Right hindlimb (tissue), 1 donor: ENCODE measurements at regions not wholly inside any gene's neighbourhood (a gene's known extent, or its start where the extent isn't known, plus 50 kb on each side); places are given as distances from the start of the nearest gene placed in this dataset.

Experiments
- DNase-seq: peaks from one replicate; pipeline ENCODE4 v3.0.0-alpha.2; 2018

DNA sequence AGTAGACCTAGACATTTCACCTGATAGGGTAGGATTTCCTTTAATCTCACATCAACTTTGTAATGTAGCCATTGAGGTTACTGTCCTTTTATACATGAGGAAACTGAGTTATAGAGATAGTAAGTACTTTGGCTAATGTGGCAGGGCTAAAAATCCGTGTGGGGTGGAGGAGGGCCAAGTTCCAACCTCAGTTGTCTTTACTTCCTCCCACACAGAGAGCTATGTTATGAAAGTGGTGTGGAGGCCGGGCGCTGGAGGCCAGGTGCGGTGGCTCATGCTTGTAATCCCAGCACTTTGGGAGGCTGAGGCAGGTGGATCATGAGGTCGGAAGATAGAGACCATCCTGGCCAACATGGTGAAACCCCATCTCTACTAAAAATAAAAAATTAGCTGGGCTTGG, 173.3 kb downstream of the PALM2AKAP2 start:
- no peak for DNase-seq

DNA sequence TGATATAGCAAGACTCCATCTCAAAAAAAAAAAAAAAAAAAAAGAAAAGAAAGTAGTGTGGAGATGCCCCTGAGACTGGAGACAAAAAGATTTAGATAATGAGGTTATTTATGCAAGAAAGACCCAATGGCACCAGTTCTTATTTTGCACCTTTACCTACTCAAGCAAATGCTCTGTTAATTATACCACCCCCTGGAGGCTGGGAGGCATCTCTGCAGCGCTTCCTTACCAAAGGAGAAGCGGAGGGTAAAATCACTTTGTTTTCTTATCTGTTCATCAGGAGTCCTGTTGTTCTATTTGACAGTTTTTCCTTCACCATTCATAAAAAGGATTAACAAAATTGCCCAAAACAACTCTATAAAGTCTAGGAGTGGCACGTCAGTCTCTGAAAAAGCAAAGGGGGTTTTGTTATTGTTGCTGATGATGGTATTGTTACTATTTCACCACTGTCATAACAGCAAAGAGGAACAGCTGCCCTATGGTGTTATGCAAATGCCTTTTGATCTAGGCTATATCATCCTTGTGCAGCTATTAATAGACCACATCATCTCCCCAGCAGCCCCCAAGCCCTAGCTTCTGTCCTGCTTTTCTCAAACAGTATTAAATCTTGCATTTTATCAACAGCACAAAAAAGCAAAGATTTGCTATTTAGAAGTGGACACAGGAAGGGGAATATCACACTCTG, 174.0 kb downstream of the PALM2AKAP2 start:
- no peak for DNase-seq

DNA sequence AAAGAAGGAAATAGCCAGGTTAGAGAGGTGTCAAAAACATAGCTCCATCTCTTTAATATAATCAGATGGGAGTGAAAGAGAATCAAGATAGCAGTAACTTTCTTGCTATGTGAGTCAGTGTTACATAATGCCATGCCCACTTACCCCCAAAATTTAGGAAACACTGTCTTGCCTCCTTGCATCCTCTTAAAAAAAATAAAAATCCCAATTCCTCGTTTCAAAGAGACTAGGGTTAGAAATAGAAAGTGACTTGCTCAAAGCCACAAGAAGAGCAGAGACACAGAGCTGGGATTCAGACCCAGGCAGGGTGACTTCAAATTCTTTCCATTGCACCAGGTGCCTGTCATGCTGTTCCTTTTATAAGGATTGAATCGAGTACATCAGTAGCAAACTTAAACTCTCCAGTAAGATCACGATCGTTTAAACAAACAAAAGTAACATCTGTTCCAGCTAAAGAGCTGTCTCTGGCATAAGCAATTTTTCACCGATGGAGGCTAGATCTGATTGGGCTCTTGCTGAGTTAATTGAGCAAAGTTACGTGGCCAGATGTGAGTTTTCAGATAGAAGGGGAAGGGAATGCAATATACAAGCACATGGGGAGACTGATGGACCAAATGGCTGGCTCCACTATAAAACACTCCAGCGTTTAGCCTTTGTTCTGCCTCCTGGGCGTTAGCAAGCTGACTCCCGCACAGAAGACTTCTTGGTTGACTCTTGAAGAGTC, 176.9 kb downstream of the PALM2AKAP2 start:
- no peak for DNase-seq

DNA sequence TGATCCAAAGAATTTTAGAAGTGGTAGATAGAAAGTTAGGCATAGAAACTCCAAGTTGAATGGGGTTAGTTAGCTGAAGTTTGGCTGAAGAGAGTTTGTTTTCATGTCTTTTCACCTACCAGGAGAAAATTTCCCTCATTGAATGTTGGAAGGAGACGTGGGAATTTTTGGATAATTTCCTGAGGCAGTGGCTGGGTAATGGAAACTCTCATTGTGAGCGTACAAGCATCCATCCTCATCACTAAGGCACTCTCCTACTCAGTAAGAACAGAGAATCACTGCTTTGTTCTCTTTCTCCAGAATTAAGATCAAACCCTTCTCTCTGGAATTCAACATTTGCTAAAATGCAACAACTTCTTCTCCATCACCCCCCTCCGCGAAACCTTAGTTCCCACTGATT, 179.7 kb downstream of the PALM2AKAP2 start:
- no peak for DNase-seq

DNA sequence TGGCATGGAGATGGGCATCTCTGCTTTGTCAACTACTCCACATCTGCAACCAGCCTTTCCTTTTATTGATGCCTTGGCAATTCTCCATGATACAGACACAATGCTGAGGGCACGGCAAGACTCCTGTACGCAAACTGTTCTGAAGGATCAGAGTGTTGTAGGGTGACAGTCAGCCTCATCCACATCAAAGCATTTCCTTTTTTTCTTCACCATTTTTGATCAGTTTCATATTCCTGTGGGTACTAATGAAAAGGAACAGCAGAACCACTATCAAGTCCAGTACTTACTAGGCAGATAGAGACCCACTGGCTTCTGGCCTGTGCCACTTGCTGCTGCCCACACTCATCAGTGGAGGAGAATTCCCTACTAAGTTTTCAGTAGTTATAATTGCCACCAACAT, 181.6 kb downstream of the PALM2AKAP2 start:
- DNase-seq: no peak

DNA sequence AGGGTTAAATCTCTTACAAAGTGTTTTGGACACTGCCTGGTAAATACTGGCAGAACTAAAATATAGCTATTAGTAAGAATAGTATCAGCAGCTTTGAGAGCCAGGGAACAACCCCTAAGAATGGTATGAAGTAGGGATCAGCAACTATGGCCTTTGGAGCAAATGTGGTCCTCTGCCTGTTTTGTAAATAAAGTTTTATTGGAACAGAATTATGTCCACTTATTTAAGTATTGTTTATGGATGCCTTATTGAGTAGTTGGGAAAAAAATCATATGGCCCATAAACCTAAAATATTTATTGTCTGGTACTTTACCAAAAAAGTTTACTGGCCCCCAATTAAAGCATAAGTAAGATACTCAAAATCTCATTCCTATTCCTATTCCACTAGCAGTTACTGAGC, 182.2 kb downstream of the PALM2AKAP2 start:
- no peak for DNase-seq

DNA sequence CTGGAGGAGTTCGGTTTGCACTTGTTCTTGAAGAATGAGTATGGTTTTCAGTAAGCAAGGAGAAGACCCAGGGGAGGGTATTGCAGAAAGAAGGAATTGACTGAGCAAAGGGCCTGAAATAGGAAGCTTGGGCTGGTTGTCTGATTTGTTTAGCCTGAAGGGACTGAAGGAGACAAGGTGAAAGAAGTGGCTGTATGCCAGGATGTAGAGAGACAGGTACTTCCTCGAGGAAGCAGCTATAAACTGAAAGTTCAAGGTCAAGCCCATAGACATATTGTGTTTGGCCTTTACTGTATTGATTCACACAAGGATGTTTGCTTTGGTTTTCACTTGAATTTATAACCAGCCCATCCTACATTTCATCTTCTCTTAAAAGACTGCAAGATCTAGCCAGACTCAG, 183.1 kb downstream of the PALM2AKAP2 start:
- DNase-seq: no peak

DNA sequence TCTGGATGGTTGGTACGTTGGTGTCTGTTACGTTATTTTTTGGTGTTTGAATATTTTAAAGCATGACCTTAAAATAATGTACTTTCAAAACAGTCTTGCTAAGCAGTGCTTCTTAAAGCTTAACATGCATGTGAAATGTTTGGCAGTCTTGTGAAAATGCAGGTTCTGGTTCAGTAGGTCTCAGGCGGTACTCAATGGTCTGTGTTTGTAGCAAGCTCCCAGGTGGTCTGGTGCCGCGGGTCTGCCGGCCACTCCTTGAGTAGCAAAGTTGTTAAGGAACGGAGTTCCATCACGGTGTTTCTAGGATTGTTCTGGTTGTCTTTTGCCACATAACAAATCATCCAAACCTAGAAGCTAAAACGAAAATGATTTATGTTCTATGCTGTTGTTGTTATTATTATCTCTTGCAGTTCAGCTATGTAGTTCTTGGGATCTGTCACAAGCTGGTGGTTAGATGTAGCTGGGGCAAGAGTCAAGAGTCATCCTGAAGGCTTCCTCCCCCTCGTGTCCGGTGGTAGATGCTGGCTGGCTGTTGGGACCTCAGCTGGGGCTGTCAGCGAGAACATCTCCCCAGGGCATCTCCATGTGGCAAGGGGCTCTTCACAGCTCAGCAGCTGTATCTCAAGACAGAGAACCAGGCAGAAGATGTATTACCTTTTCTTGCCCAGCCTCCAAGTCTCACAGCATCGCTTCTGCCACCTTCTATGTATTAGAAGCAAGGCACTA, 186.8 kb downstream of the PALM2AKAP2 start:
- DNase-seq: no peak

DNA sequence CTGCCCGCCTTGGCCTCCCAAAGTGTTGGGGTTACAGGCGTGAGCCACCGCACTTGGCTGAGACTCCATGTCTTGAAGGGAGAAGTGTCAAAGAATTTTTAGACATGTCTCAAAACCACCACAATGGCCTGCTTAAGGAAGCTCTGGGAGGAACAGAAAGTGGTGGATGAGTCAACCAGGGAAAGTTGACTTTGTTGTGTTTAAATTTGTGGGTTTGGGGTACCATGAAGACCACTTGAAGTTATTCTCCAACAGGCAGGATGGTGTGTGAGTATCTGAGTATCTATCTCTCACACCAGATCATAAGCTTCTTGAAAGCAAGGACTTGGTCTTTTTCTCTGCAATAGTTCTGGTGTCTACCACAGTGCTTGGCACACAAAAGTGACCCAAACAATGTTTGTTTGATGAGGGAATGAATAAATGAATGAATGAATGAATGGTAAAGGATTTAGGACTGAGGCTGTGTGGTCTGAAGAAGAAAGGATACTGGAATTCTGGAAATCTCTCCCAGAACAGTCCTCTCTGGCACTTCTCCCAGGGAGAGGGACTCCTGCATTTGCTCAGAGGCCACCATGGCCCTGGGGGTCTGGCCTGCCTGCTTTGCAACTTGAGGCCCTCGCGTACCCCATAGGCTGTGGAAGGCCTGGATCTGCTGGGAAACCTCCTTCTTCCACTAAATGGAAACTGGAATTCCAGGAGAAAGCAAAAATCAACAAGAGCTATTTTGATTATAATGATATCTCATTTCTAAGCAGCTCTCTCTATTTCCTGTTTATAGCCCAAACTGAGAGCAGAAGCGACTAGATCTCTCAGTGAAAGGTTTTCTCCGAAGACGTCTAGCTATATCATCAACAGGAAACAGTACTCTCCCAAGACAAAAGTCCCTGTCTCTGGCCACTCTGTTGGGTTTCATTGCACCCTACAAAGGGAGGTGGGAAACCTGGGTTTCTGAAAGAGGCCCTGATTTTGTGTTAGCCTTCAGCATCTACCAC, 187.9 kb downstream of the PALM2AKAP2 start:
- peak; percentile 27 for DNase-seq

DNA sequence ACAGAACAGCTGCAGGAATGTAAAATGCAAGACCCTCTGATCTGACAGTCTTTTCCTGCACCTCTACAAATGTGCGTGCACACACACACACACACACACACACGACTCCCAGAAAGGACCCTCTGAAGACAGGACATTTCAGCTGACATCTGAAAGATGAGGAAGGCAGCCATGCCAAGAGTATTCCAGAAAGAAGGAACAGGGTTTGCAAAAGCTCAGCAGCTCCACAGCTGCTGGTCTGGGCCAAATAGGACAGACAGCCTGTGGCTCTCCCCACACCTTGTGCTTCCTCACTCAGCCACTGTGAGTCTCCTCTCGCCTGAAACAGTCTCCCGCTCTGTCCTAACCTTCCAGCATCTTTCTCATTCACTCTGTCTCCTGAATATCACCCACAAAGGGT, 189.0 kb downstream of the PALM2AKAP2 start:
- DNase-seq: peak; percentile 67

DNA sequence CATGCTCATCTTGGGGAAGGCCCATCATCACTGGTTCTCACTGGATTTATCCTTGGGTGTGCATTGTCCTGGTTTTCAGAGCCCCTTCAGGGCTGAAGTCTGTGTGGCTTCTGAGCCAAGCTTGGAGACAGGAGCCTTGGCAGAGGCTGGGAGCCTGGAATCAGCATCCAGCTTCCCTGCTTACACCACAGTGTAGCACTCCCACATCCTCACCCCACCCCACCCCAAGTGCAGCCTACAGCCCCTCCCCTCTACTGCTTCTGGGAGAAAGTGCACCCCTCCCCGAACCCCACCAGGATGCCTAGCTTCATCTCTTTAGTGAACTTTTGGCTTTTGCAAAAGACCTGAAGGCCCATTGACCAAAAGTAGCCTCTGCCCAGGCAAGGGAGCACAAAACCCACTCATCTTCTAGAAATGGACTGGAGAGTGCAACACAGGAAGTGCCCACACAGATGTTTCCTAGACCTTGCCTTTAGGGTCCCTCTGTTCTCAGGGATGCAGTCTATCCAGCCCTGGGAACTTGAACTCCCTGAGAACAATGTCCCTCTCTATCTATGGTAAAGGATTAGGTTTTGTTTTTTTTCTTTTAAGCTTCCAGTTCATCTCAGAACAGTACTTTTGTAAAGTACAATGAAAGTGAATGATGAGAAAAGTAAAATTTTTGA, 189.7 kb downstream of the PALM2AKAP2 start:
- DNase-seq: no peak

DNA sequence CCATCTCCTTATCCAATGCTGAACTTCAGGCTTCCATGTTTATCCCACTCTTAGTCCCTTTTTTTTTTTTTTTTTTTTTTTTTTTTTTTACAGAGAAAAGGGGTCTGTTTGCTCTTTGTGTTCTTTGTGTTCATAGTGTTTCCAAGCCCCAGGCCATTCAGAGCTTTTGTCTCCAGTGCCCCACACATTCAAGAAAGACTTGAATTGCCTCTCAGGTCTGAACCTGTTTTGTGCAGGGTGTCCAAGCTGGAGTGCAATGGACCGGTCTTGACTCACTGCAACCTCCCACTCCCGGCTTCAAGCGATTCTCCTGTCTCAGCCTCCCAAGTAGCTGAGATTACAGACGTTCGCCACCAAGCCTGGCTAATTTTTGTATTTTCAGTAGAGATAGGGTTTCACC, 191.2 kb downstream of the PALM2AKAP2 start:
- DNase-seq: no peak

DNA sequence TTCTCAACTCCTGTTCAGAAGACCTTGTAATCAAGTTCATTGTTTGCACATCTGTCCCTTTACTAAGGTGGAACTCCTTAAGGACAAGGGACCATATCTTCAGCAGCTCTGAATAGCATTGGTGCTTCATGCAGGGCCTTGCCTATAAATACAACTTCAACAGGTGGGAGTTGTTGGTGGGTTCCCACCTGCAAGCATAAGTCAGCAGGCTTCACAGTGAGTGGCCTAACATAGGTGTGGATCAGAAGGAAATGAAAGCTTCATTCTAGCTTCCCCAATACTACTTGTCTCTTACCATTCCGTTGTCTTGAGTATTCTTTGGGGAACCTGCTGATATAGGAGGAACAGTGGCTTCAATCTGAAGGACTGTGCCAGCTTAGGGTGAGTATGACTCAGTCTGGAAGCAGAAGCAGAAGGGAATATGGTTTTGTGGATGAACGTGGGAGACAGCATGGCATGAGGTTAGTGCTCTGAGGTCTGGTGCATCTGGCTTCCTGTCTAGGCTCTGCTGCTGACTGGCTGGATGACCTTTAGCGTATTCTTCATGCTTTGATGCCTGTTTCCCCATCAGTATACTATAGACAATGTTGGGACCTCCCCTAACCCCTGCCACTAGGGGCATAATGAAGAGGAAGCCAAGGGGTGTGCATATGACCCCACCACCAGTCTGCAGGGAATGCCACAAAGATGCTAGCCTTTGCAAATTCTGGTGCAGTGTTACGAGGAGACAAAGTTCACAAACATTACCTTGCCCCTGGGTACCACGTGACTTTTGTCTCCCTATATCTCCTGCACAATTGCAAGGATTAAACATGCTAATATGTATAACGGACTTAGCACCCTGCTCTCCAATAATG, 192.3 kb downstream of the PALM2AKAP2 start:
- no peak for DNase-seq

DNA sequence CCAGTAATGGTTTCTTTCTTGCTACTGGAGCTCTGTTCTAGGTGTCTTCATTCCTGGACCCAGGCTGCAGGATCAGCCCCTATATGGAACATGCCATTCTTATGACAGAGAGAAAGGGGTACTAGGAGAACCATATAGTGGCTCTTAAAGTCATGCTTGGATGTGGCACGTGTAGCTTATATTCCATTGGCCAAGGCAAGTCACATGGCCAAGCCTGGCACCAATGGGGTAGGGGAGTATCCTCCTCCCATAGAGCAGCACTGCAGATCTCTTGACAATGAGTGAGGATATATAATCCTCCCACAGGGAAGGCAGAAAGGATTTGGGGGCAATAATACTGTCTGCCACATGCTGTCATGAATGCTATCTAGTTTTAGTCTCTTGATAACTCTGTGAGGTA, 193.3 kb downstream of the PALM2AKAP2 start:
- DNase-seq: no peak

DNA sequence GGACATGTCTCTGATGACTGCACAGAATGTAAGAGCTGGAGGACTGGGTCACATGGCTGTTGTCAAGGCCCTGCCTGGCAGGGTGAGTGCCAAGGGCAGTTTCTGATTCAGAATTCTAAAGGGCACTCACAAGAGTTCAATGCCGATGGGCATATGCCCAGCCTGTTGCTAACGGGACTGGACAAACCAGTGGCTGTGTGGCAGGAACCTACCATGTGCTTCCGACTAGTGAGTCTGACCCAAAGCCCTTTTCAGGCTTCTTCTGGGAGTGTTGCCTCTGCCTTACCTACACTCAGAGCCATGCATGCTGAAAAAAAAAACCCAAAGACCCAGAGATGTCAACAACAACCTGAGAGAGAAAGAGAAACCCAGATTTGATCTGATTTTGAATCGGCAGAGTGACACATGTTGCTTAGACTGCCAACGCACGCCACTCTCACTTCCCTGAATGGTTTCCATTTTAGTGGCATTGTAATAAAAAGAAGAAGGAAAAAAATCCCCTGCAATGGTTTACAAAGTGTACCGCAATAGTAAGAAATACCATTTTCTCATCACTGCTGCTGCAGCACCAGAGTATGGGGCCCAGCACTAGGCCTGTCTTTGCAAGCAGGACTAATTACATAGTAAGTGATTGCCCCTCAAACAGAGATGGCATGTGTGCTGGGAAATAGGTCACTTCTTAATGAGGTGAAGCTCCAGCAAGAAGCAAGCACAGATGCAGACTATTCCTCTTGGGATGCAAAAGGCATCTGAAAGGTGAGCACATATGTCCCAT, 194.3 kb downstream of the PALM2AKAP2 start:
- DNase-seq: no peak

DNA sequence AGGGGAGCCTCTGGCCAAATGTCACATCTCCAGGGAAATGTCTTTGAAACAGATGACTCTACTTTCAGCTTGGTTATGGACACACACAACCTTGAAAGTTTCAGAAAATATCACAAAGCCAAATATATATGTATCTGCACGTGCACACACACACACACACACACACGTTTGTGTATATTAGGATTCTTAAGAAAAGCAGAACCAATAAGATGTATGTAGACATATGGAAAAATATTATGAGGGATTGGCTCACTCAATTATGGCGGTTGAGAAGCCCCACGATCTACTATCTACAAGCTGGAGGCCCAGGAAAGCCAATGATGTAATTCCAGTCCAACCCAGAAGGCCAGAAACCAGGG, 194.9 kb downstream of the PALM2AKAP2 start:
- DNase-seq: no peak

DNA sequence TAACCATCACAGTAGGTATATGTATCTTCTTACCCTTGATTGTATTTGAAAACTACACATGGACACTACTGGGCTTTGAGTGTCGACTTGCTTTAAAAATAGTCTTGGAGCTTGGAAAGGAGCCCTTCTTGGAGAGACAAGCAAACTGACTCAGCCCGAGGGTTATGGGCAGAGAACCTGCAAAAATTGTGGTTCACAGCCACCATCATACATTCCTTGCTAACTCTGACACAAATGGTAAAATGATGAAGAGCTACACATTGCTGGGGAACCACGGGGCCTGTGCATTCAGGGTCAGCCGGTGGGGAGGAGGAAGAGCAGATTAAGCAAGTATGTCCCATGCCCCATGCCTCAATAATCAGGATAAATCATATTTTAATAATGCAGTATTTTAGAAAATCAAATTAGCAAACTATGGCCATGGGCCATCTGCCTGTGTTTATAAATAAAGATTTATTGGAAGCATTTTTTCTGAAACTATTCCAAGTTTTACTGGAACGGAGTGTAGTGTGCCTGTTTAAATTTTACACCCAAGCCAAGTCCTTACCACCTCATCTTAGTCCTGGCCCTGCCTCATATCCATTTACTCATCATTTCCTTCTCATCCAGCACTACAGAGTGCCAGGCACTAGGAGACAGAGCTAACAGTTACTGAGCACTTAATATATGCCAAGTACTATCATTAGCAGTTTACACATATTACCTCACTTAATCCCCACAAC, 195.7 kb downstream of the PALM2AKAP2 start:
- no peak for DNase-seq

DNA sequence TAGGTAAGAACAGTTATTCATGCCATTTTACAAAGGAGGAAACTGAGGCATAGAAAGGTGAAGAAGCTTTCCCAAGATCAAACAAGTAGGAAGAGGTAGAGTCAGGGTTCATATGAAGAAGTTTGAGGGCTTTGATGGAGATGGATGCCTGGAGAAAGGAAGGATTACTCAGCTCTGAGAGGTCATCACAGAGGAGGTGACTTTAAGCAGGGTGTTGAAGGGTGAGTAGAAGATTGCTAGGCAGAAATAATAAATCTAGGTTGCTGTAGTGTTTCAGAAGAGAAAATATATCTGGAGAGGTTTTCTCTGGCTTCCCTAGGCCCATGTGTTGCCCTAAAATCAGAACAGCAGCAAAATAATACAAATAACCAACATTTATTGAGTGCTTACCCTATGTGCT, 196.3 kb downstream of the PALM2AKAP2 start:
- DNase-seq: no peak

DNA sequence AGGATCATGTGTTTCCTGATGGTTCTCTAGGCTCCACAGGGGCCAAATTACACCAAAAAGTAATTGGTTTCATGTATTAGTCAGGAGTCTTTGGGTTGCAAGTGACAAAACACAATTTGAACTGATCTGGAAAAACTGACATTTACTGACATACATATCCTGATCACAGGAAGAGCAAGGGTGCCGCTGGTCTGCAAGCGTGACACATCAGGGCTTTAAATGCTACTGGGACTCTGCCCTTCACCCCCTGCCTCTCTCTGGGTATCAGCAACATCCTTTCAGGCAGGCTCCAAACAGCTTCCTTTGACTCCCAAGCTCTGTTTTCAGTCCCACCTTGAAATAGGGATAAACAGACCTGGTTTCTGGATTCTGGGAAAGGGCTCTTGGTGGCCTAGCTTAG, 197.5 kb downstream of the PALM2AKAP2 start:
- no peak for DNase-seq

DNA sequence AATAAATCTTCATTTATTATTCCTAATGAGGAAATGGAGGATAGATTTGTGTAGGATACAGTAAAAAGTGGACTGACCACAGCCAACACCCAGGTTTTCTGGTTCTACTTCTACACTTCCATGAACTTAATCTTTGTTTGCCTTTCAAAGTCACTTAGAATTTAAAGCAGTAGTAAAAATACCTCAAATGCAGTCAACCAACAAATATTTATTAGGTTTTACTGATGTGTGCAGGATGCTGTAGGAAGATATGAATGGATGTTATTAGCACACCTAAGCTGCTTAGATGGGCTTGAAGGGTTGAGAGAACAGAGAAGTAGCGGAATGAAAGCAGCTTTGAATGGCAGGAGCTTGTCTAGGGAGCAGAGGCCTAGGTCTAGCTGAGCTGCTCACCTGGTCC, 201.1 kb downstream of the PALM2AKAP2 start:
- no peak for DNase-seq
